ENCODE measurements at regions not wholly inside any gene's neighbourhood (a gene's known extent, or its start where the extent isn't known, plus 50 kb on each side); places are given as distances from the start of the nearest gene placed in this dataset.

- TF ChIP-seq CTCF (IDR thresholded peaks at IDR 0.05; ENCODE audit: low read depth, low read length, poor library complexity, severe bottlenecking) (no peak), EZH2phosphoT487 (IDR thresholded peaks at IDR 0.05; ENCODE audit: borderline replicate concordance, low read length) (no peak)
These were observed 65.0 kb upstream of the RAB18 start for GRCh38 chr10:27439101-27439500.

All from DOHH2 (cell line).